Colonic mucosa (tissue), 4 donors: ENCODE measurements at regions not wholly inside any gene's neighbourhood (a gene's known extent, or its start where the extent isn't known, plus 50 kb on each side); places are given as distances from the start of the nearest gene placed in this dataset.
"Not testable (repeated sequence)": the region's sequence is repeated elsewhere in the genome, so short reads cannot be mapped to it uniquely, and the experiment has no call there.

ENCODE experiments used
- DNase-seq: peaks from one replicate; pipeline ENCODE4 v3.0.0-alpha.2; 2020
- H3K27ac ChIP-seq: fragments of 200-600 bp; one replicate; pipeline ENCODE4 v1.8.0; 2021
- H3K27me3 ChIP-seq: fragments of 200-600 bp; one replicate; pipeline ENCODE4 v1.8.0; 2021
- H3K36me3 ChIP-seq: fragments of 200-600 bp; one replicate; pipeline ENCODE4 v1.8.0; 2021
- H3K4me1 ChIP-seq: fragments of 200-600 bp; one replicate; pipeline ENCODE4 v1.8.0; 2021; ENCODE audit warnings: mild to moderate bottlenecking
- H3K4me3 ChIP-seq: fragments of 200-600 bp; one replicate; pipeline ENCODE4 v1.8.0; 2021
- H3K9ac ChIP-seq, 2 donors: one replicate each; pipeline ENCODE4 v1.7.0; 2013; ENCODE audit warnings: control low read depth in 2 of 2, low read depth in 2 of 2, low read length in 2 of 2
- H3K9me3 ChIP-seq: fragments of 200-600 bp; one replicate; pipeline ENCODE4 v1.8.0; 2021
- intact Hi-C: fragments of 100-400 bp; cut with DNase I; formaldehyde crosslinking; loops from one replicate; pipeline ENCODE4 v1.14.1; 2022
- TF ChIP-seq, protein P1 (sequence below): fragments of 200-600 bp; IDR thresholded peaks from one replicate; pipeline ENCODE4 v1.8.0; 2022; ENCODE audit warnings: antibody characterized with exemption, mild to moderate bottlenecking
- donor health status: healthy.
- donor health status: DM: no; HTN: no; CAD: no.
- donor health status: DM: no; HTN: no; CAD: no.

DNA sequence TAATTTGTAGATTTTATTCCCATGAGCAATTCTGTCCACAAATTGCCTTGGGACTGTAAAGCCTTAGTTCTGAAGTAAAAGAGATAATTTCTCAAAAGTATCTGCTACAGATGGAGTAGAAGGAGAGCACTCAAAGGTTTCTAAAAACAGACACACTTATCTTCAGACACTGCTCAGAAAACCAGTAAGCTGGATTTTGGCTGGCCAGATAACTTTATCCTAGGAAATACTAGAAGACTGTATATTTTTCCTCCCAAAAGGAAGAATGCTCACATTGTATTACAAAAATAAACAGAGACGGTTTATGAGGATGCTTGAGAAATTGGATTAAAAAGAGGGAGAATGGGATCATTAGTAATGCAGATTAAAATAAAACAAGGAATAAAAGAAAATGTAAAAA lies 178.0 kb upstream of the IGFBP3 start:
- H3K9me3 ChIP-seq, result no peaks in the 10 kb centered on the region

GRCh38 chr7:46091071-46091470 lies 170.0 kb upstream of the IGFBP3 start:
- Histone ChIP-seq H3K9me3 (no peaks in the 10 kb centered on the region), H3K27me3 (no peaks in the 10 kb centered on the region), H3K4me1 (no peaks in the 10 kb centered on the region), H3K4me3 (no peak overlapping the region), H3K36me3 (no peaks in the 10 kb centered on the region), H3K9ac (no peak overlapping the region), H3K27ac (no peak overlapping the region)
- DNase-seq, result no peak
- intact Hi-C loops, result no loop called here
- TF ChIP-seq, protein P1, sequence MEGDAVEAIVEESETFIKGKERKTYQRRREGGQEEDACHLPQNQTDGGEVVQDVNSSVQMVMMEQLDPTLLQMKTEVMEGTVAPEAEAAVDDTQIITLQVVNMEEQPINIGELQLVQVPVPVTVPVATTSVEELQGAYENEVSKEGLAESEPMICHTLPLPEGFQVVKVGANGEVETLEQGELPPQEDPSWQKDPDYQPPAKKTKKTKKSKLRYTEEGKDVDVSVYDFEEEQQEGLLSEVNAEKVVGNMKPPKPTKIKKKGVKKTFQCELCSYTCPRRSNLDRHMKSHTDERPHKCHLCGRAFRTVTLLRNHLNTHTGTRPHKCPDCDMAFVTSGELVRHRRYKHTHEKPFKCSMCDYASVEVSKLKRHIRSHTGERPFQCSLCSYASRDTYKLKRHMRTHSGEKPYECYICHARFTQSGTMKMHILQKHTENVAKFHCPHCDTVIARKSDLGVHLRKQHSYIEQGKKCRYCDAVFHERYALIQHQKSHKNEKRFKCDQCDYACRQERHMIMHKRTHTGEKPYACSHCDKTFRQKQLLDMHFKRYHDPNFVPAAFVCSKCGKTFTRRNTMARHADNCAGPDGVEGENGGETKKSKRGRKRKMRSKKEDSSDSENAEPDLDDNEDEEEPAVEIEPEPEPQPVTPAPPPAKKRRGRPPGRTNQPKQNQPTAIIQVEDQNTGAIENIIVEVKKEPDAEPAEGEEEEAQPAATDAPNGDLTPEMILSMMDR, result no peak

More for the DNA sequence above, 178.0 kb upstream of the IGFBP3 start:
- Histone ChIP-seq H3K9ac (no peak overlapping the region), H3K4me1 (no peaks in the 10 kb centered on the region), H3K36me3 (no peaks in the 10 kb centered on the region), H3K4me3 (no peak overlapping the region), H3K27me3 (no peaks in the 10 kb centered on the region), H3K27ac (no peak overlapping the region)
- DNase-seq, result no peak
- intact Hi-C loops, result no loop called here
- TF ChIP-seq, protein P1, result no peak

DNA sequence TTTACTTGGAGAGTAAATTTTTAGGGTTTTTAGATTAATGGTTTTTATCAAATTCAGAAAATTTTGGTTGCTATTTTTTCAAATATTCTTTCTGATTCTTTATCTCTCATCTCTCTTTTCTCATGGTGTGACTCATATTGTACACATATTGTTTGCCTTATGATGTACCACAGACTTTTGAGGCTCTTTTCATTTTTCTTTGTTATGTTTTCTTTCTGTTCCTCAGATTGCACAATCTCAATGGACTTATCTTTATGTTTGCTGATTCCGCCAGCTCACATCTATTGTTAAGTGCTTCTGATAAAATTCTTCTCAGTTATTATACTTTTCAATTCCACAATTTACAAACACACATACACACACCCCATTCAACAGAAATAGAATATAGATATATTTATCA lies 168.2 kb upstream of the IGFBP3 start:
- Histone ChIP-seq H3K36me3 (no peaks in the 10 kb centered on the region), H3K9me3 (no peaks in the 10 kb centered on the region), H3K4me3 (no peak overlapping the region), H3K9ac (no peak overlapping the region), H3K27ac (no peak overlapping the region), H3K4me1 (no peaks in the 10 kb centered on the region), H3K27me3 (no peaks in the 10 kb centered on the region)
- no peak for DNase-seq
- intact Hi-C loops, result no loop called here
- TF ChIP-seq, protein P1, result no peak

GRCh38 chr7:46088486-46088885 lies 167.4 kb upstream of the IGFBP3 start:
- H3K27me3 ChIP-seq, H3K27ac ChIP-seq, H3K9ac ChIP-seq, H3K9me3 ChIP-seq, intact Hi-C loops, DNase-seq, H3K36me3 ChIP-seq, H3K4me1 ChIP-seq, H3K4me3 ChIP-seq: not testable (repeated sequence)

GRCh38 chr7:46080595-46081159 lies 159.6 kb upstream of the IGFBP3 start:
- TF ChIP-seq, protein P1, result no peak
- no peaks in the 10 kb centered on the region for H3K4me1 ChIP-seq
- no peak for DNase-seq

GRCh38 chr7:46079421-46079820 lies 158.3 kb upstream of the IGFBP3 start:
- no peak for DNase-seq
- Histone ChIP-seq H3K4me3 (no peak overlapping the region), H3K4me1 (no peaks in the 10 kb centered on the region), H3K27ac (no peak overlapping the region), H3K9ac (no peak overlapping the region), H3K36me3 (no peaks in the 10 kb centered on the region), H3K9me3 (no peaks in the 10 kb centered on the region), H3K27me3 (no peaks in the 10 kb centered on the region)
- TF ChIP-seq, protein P1, result no peak
- intact Hi-C loops, result no loop called here

More at GRCh38 chr7:46080595-46081159, 159.6 kb upstream of the IGFBP3 start:
- Histone ChIP-seq H3K9me3 (no peaks in the 10 kb centered on the region), H3K27ac (no peak overlapping the region), H3K4me3 (no peak overlapping the region), H3K9ac (no peak overlapping the region), H3K27me3 (no peaks in the 10 kb centered on the region), H3K36me3 (no peaks in the 10 kb centered on the region)
- intact Hi-C loops, result no loop called here
